GM23338 (cell line): ENCODE measurements at regions not wholly inside any gene's neighbourhood (a gene's known extent, or its start where the extent isn't known, plus 50 kb on each side); places are given as distances from the start of the nearest gene placed in this dataset.

Experiments
- ATAC-seq: fragments of 200-7000 bp; cut with Tn5 transposase; 3 replicates; pipeline ENCODE4 v1.9.1; 2020
- DNase-seq: peaks from one replicate; pipeline ENCODE4 v3.0.0-alpha.2; 2015; ENCODE audit warnings: low spot score
- H2AFZ ChIP-seq: fragments of 200-600 bp; sonication (generic); 2 replicates; pipeline ENCODE4 v1.8.0; 2016; ENCODE audit warnings: antibody characterized with exemption, mild to moderate bottlenecking, moderate library complexity
- H3F3A ChIP-seq: fragments of 200-600 bp; sonication (generic); replicated peaks from 2 replicates; pipeline ENCODE4 v1.8.0; 2017; ENCODE audit warnings: antibody characterized with exemption, mixed run types, low read depth
- H3K27ac ChIP-seq: fragments of 200-600 bp; sonication (generic); 2 replicates; pipeline ENCODE4 v1.6.1; 2016; ENCODE audit warnings: low read depth
- H3K27me3 ChIP-seq: fragments of 200-600 bp; sonication (generic); 2 replicates; pipeline ENCODE4 v1.8.0; 2016; ENCODE audit warnings: mild to moderate bottlenecking, mixed run types, moderate library complexity; ENCODE audit not compliant: insufficient read depth
- H3K36me3 ChIP-seq: fragments of 200-600 bp; sonication (generic); 2 replicates; pipeline ENCODE4 v1.8.0; 2016; ENCODE audit warnings: mild to moderate bottlenecking; ENCODE audit not compliant: insufficient read depth
- H3K4me1 ChIP-seq: fragments of 200-600 bp; sonication (generic); 2 replicates; pipeline ENCODE4 v1.8.0; 2016; ENCODE audit warnings: mild to moderate bottlenecking, moderate library complexity; ENCODE audit not compliant: insufficient read depth
- H3K4me2 ChIP-seq: fragments of 200-600 bp; sonication (generic); 2 replicates; pipeline ENCODE4 v1.7.1; 2017; ENCODE audit warnings: mixed run types
- H3K4me3 ChIP-seq: fragments of 200-600 bp; sonication (generic); 2 replicates; pipeline ENCODE4 v1.6.1; 2016; ENCODE audit warnings: mixed run types
- H3K79me2 ChIP-seq: fragments of 200-600 bp; sonication (generic); replicated peaks from 2 replicates; pipeline ENCODE4 v1.8.0; 2017; ENCODE audit warnings: mild to moderate bottlenecking; ENCODE audit not compliant: insufficient read depth
- H3K9me2 ChIP-seq: fragments of 200-600 bp; sonication (generic); 2 replicates; pipeline ENCODE4 v1.8.0; 2017; ENCODE audit not compliant: insufficient read depth
- H4K20me1 ChIP-seq: fragments of 200-600 bp; sonication (generic); replicated peaks from 2 replicates; pipeline ENCODE4 v1.8.0; 2017; ENCODE audit warnings: mild to moderate bottlenecking; ENCODE audit not compliant: insufficient read depth
- H3K27ac Mint-ChIP-seq: 2 replicates; pipeline ENCODE4 v1.8.0; 2020; ENCODE audit warnings: inconsistent platforms, mild to moderate bottlenecking, moderate library complexity, mixed read lengths
- H3K27me3 Mint-ChIP-seq: 3 replicates; pipeline ENCODE4 v1.8.0; 2022; ENCODE audit warnings: low read depth, mild to moderate bottlenecking, moderate library complexity, mixed read lengths, inconsistent platforms; ENCODE audit not compliant: insufficient read depth, poor library complexity
- H3K36me3 Mint-ChIP-seq: 3 replicates; pipeline ENCODE4 v1.8.0; 2021; ENCODE audit warnings: low read depth, mild to moderate bottlenecking, inconsistent platforms, moderate library complexity, mixed read lengths
- H3K4me1 Mint-ChIP-seq: 3 replicates; pipeline ENCODE4 v1.8.0; 2020; ENCODE audit warnings: mild to moderate bottlenecking, inconsistent platforms, mixed read lengths
- H3K4me3 Mint-ChIP-seq: 3 replicates; pipeline ENCODE4 v1.8.0; 2021; ENCODE audit warnings: moderate library complexity, mild to moderate bottlenecking, inconsistent platforms, mixed read lengths
- H3K9me3 Mint-ChIP-seq: 3 replicates; pipeline ENCODE4 v1.8.0; 2020; ENCODE audit warnings: moderate library complexity, mild to moderate bottlenecking, inconsistent platforms, mixed read lengths
- NANOG ChIP-seq: IDR thresholded peaks from 2 replicates; pipeline ENCODE4 v1.6.1; 2016; ENCODE audit warnings: antibody characterized with exemption, borderline replicate concordance
- TF ChIP-seq, protein P1 (sequence below): fragments of 250-450 bp; sonication (Bioruptor Pico); IDR thresholded peaks from 2 replicates; pipeline ENCODE4 v1.5.0; 2020; ENCODE audit warnings: mild to moderate bottlenecking, moderate library complexity
- TF ChIP-seq, protein P2 (sequence below): IDR thresholded peaks from 2 replicates; pipeline ENCODE4 v1.6.1; 2016; ENCODE audit warnings: antibody characterized with exemption

DNA sequence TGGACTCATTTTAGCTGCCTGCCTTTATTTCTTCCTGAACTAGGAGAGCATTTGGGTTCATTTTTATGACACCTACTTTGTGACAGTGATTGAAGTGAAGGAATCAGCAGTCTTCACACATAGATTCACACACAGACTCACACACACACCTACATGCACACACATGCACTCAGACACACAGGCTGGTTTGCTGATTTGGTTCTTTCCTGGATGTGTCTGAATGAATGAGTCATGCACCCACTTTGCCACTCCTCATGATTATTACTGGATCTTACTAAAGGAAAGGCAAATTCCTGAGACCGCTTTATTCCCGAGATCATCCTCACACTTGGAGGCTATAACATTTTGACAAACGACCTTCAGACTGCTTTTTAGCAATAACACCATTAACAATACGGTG lies 529.5 kb downstream of the AGTPBP1 start (continued):
- TF ChIP-seq NANOG = no peak
- TF ChIP-seq, protein P1, sequence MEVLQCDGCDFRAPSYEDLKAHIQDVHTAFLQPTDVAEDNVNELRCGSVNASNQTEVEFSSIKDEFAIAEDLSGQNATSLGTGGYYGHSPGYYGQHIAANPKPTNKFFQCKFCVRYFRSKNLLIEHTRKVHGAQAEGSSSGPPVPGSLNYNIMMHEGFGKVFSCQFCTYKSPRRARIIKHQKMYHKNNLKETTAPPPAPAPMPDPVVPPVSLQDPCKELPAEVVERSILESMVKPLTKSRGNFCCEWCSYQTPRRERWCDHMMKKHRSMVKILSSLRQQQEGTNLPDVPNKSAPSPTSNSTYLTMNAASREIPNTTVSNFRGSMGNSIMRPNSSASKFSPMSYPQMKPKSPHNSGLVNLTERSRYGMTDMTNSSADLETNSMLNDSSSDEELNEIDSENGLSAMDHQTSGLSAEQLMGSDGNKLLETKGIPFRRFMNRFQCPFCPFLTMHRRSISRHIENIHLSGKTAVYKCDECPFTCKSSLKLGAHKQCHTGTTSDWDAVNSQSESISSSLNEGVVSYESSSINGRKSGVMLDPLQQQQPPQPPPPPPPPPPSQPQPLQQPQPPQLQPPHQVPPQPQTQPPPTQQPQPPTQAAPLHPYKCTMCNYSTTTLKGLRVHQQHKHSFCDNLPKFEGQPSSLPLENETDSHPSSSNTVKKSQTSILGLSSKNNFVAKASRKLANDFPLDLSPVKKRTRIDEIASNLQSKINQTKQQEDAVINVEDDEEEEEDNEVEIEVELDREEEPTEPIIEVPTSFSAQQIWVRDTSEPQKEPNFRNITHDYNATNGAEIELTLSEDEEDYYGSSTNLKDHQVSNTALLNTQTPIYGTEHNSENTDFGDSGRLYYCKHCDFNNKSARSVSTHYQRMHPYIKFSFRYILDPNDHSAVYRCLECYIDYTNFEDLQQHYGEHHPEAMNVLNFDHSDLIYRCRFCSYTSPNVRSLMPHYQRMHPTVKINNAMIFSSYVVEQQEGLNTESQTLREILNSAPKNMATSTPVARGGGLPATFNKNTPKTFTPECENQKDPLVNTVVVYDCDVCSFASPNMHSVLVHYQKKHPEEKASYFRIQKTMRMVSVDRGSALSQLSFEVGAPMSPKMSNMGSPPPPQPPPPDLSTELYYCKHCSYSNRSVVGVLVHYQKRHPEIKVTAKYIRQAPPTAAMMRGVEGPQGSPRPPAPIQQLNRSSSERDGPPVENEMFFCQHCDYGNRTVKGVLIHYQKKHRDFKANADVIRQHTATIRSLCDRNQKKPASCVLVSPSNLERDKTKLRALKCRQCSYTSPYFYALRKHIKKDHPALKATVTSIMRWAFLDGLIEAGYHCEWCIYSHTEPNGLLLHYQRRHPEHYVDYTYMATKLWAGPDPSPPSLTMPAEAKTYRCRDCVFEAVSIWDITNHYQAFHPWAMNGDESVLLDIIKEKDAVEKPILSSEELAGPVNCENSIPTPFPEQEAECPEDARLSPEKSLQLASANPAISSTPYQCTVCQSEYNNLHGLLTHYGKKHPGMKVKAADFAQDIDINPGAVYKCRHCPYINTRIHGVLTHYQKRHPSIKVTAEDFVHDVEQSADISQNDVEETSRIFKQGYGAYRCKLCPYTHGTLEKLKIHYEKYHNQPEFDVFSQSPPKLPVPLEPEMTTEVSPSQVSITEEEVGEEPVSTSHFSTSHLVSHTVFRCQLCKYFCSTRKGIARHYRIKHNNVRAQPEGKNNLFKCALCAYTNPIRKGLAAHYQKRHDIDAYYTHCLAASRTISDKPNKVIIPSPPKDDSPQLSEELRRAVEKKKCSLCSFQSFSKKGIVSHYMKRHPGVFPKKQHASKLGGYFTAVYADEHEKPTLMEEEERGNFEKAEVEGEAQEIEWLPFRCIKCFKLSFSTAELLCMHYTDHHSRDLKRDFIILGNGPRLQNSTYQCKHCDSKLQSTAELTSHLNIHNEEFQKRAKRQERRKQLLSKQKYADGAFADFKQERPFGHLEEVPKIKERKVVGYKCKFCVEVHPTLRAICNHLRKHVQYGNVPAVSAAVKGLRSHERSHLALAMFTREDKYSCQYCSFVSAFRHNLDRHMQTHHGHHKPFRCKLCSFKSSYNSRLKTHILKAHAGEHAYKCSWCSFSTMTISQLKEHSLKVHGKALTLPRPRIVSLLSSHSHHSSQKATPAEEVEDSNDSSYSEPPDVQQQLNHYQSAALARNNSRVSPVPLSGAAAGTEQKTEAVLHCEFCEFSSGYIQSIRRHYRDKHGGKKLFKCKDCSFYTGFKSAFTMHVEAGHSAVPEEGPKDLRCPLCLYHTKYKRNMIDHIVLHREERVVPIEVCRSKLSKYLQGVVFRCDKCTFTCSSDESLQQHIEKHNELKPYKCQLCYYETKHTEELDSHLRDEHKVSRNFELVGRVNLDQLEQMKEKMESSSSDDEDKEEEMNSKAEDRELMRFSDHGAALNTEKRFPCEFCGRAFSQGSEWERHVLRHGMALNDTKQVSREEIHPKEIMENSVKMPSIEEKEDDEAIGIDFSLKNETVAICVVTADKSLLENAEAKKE = no peak
- TF ChIP-seq, protein P2, sequence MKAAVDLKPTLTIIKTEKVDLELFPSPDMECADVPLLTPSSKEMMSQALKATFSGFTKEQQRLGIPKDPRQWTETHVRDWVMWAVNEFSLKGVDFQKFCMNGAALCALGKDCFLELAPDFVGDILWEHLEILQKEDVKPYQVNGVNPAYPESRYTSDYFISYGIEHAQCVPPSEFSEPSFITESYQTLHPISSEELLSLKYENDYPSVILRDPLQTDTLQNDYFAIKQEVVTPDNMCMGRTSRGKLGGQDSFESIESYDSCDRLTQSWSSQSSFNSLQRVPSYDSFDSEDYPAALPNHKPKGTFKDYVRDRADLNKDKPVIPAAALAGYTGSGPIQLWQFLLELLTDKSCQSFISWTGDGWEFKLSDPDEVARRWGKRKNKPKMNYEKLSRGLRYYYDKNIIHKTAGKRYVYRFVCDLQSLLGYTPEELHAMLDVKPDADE = no peak

DNA sequence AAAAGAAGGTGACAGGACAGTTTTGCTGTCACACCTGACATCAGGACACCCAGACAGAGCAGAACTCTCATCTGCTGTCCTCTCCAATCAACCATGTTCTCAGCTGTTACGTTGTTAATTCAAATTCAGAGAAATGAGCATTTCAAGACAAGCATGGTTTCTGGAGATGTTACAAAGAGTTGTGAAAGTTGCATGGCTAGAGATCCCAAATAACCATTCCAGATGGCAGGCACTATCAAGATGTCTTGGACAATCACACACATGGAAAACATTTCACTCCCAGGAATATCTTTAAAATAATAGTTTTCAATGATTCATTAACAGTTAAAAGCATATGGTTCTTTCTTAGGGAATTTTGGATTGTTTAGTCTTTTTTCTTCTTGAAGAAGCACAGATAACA lies 533.1 kb downstream of the AGTPBP1 start:
- H3K4me2 ChIP-seq = no peak overlapping the region
- H3K4me1 ChIP-seq = peaks cover 14% of the 10 kb centered on the region
- H3F3A ChIP-seq = no peaks in the 10 kb centered on the region
- Mint-ChIP-seq H3K4me3 (no peak overlapping the region), H3K4me1 (peaks cover 15% of the 10 kb centered on the region), H3K27ac (no peak overlapping the region), H3K36me3 (0 out of 3 replicates have a peak, but pooled peaks cover 3% of the 10 kb centered on the region), H3K27me3 (peaks cover 2% of the 10 kb centered on the region), H3K9me3 (peaks cover 7% of the 10 kb centered on the region; the same call in 2 of the 3 replicates)
- H3K27me3 ChIP-seq = no peaks in the 10 kb centered on the region
- H4K20me1 ChIP-seq = no peaks in the 10 kb centered on the region
- H3K36me3 ChIP-seq = no peaks in the 10 kb centered on the region
- H3K79me2 ChIP-seq = no peaks in the 10 kb centered on the region
- no peak for ATAC-seq
- peaks cover 15% of the 10 kb centered on the region; the same call in 1 of the 2 replicates for H3K9me2 ChIP-seq
- H3K27ac ChIP-seq = no peak overlapping the region
- TF ChIP-seq, protein P1 = no peak
- no peak overlapping the region for H2AFZ ChIP-seq
- no peak for DNase-seq
- H3K4me3 ChIP-seq = no peak overlapping the region
